ENCODE measurements at regions not wholly inside any gene's neighbourhood (a gene's known extent, or its start where the extent isn't known, plus 50 kb on each side); places are given as distances from the start of the nearest gene placed in this dataset.

- DNase-seq (ENCODE audit: low spot score) = no peak
Measured at GRCh38 chr7:67422601-67423000, 426.0 kb downstream of the TYW1 start.

GRCh38 chr7:67423065-67423464 is 426.4 kb downstream of the TYW1 start:
- no peak for DNase-seq (ENCODE audit: low spot score)

DNA sequence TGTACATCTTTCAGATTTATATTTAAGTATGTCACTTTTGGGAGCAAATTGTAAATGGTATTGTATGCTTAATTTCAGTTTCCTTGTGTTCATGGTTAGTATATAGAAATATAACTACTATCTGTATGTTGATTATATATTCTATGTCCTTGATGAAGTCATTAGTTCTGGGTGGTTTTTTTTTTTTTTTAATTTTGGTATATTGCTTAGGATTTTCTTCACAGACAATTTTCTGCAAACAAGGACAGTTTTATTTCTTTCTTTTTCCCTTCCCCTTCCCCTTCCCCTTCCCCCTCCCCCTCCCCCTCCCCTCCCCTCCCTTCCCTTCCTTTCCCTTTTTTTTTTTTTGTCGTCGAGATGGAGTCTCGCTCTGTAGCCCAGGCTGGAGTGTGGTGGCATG is 430.0 kb downstream of the TYW1 start:
- no peak for DNase-seq (ENCODE audit: low spot score)

DNA sequence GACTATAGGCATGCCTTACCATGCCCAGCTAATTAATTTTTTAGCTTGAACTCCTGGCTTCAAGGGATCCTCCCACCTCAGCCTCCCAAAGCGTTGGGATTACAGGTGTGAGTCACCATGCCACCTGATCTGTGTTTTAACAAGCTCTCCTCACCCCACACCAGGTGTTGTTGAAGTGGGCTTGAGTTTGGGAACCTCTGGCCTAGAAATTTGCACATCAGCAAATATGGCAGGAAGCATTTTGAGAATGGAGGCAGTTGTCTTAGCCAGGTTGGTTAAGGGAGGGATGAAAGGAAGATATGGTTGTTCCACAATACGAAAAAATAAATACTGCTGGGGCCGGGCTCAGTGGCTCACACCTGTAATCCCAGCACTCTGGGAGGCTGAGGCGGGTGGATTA is 433.1 kb downstream of the TYW1 start:
- DNase-seq (ENCODE audit: low spot score) = no peak

DNA sequence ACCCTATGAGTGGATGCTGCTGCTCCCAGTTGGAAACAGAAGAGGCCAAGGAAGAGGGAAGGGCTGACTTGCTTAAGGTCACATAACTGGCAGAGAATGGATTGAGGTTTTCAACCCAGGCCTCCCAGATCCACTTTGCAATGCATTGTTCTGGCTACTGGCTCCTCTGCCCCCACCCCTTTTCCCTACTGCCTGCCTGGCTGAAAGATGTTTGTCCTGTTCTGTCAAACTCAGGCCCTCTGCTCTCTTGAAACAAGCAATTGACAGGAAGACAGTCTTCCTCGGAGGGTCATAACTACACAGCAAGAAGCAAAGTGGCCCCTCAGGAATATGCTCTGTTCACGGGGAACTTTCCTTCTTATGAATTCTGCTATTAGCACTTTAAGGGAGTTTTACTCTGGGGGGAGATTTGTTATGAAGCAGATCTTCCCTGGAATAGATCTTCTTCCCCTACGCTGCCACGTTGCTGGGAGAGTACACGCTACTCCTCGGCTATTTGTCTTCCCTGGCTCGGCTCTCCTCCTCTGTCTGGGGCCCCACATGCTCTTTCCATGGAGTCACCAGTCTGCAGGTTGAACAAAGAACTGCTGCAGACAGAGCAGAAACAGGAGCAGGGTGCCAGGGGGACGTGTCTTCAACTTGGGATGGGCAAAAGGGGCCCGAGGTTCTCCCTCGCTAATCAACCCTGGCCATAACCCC is 436.1 kb downstream of the TYW1 start:
- DNase-seq (ENCODE audit: low spot score) = no peak

GRCh38 chr7:67435894-67436535 is 439.4 kb downstream of the TYW1 start:
- no peak for DNase-seq (ENCODE audit: low spot score)

DNA sequence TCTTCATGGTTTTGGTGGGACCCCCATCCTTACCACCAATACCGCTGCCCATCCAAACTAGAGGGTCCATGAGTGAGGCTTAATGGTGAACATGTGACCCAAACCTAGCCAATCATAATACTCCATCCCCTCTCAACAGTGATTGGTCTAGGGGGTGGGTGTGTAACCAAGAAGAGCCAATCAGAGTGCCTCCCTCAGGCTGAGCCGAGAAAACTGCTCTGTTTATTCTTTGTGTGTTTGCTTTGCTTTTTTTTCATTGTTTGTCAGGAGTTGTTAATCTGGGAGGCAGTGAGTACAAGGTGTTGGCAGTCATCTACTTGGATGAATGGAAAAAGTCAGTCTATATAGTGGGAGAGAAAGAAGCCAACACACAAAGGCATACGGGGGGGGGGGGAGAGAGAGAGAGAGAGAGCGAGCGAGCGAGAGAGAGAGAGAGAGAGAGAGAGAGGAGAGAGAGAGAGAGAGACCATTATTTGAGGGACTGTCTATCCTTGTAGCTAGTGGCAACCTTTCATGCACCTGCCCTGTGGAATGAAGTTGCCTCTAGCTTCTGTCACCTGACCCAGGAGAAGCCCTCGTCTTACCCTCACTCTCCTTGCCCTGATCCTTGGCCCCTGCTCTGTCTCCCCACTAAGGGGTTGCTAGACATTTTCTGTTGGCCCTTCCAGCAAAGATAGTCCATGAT is 441.7 kb downstream of the TYW1 start:
- DNase-seq (ENCODE audit: low spot score) = no peak

DNA sequence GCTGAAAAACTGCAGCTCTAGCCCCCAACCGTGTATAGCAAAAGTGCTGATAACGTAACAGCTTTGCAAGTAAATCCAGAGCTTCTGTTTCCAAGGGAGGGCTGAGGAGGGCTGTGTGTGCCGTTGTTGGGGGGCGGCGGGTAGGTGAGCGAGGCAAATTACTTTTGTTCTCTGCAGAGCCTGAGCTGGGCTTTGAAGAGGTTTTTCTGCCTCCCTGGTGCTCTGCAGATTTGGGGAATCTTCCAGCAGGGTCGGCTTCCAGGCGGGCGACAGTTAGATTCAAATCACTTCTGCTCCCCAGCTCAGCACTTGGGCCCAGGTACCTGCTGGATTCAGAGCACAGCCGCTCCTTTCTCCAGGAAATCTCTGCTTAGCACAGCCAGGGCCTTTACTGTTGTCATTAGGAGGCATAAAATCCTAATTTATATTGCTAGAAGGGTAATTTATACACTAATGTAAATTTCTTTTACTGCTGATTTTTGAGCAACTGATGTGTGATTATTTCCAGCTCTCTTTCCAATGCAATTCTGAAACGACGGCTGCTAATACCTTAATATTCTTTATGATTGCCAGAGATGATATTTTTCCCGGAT is 442.4 kb downstream of the TYW1 start:
- no peak for DNase-seq (ENCODE audit: low spot score)

DNA sequence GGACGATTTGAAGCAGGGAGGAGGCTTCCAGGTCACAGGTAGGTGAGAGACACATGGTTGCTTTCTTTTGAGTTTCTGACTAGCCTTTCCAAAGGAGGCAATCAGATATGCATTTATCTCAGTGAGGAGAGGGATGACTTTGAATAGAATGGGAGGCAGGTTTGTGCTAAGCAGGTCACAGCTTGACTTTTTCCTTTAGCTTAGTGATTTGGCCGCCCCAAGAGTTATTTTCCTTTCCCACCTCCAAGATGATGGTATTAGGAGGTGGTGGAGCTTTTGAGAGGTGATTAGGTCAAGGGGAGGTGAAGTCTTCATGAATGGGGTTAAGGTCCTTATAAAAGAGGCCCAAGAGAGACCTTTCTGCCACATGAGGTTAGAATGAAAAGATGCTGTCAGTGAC is 443.7 kb downstream of the TYW1 start:
- no peak for DNase-seq (ENCODE audit: low spot score)

- DNase-seq (ENCODE audit: low spot score) = no peak
Measured at GRCh38 chr7:67445728-67446127, 449.1 kb downstream of the TYW1 start.

GRCh38 chr7:67447297-67447696 is 450.7 kb downstream of the TYW1 start:
- DNase-seq (ENCODE audit: low spot score) = no peak

- DNase-seq (ENCODE audit: low spot score) = no peak
Measured at GRCh38 chr7:67448271-67448670, 451.6 kb downstream of the TYW1 start.

DNA sequence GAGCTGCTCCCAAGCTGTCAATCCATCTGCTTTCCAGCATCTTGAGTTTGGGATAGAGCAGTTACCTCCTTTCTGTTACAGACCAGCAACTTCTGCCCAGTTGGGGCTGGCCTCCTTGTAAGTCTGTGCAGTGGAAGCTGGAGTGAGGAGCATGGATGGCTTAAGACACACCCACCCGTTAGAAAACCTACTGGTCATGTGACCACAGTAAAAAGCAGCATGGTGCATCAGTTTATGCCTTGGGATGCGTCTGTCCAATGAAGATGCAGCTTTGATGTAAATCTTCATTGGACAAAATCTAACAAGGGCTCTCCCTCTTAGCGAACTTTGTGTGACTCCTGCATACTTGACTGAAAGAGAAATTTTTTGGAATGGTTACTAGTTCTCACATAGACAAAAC is 453.5 kb downstream of the TYW1 start:
- DNase-seq (ENCODE audit: low spot score) = no peak

GRCh38 chr7:67451306-67451705 is 454.7 kb downstream of the TYW1 start:
- no peak for DNase-seq (ENCODE audit: low spot score)

DNA sequence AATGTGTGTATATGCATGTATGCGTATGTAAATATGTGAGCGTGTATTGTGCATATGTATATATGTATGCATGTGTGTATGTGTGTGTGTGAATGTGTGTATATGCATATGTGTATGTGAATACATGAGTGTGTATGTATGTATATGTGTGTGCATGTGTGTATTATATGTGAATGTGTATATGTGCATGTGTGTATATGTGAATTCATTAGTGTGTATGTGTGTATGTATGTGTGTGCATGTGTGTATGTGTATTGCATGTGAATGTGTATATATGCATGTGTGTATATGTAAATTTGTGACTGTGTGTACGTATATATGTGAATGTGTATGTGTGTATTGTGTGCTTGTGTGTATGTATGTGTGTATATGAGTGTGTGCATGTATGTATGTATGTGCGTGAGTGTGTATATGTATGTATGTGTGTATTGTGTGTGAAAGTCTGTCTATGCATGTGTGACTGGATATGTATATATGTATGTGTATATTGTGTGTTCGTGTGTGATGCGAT is 455.9 kb downstream of the TYW1 start:
- DNase-seq (ENCODE audit: low spot score) = no peak

DNA sequence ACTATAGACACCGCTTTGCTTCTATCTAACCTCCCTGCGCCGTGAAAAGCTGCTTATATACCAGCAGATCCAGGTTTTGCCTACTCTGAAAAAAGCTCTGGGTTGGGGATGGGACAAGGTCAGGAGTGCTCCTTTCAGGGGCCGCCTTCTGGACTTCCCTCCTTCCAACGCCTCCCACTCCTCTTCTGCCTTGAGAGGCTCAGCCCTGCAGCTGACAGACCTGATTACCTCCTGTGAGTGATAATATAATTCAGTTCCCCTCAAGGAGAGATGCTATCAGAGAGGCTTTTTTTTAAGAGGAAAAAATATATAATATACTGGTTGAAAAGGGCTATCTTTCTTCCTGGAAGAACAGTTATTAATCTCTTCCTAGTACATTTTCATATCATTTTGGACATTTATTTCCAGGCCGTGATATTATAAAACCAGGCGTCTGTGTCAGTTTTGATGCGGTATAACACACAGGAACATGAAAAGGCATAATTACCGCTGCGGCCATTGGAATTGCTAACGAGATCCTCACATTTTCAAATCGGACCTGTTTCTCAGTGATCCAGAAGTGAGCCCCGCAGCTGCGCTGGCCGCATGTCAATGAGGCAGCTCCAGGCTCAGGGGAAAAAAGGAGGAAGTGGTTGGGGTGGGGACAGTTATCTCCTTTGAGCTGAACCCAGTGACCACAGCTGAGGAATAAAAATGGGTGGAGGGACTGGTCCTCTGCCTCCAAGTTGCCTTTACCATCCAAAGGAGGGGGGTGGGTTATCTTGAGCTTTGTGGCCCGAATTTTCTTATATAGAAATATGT is 457.1 kb downstream of the TYW1 start:
- DNase-seq (ENCODE audit: low spot score) = no peak

GRCh38 chr7:67455508-67455907 is 458.9 kb downstream of the TYW1 start:
- DNase-seq (ENCODE audit: low spot score) = no peak

DNA sequence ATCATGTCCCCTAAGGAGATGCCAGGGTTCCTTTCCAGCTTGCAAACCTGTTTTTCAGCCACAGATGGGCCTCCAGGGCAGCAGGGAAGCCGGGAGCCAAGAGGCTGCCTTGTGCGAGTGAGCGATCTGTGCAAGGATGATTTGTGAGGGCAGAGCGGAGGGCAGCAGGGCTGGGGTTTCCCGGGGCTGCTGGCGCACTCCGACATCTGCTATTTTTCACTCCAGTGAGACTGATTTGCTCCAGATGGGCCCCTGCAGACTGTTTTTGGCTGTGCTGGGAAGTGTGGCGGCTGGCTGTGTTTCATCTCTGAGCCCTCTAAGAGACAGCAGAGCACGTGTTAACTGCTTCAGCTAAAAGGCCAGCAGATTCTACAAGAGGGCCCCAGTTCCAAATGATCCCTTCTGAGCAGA is 466.2 kb downstream of the TYW1 start:
- DNase-seq (ENCODE audit: low spot score) = no peak

GRCh38 chr7:67463316-67463715 is 466.7 kb downstream of the TYW1 start:
- DNase-seq (ENCODE audit: low spot score) = no peak

DNA sequence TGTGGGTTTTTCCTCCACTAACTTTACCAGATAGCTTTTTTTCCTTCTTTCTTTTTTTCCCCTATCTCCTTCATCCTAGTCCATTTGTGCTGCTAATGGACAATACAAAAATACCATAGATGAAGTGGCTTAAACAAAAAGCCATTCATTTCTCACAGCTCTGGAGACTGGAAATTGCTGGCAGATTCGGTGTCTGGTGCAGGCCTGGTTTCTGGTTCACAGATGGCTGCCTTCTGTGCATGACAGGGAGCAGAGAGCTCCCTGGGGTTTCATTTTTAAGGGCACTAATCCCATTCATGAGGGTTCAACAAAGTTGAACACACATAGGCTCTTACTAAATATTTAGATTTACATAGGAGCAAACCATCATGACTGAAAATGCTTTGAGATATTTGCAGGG is 467.4 kb downstream of the TYW1 start:
- DNase-seq (ENCODE audit: low spot score) = no peak

GRCh38 chr7:67466109-67466508 is 469.5 kb downstream of the TYW1 start:
- no peak for DNase-seq (ENCODE audit: low spot score)

- DNase-seq (ENCODE audit: low spot score) = no peak
Measured at GRCh38 chr7:67470256-67470751, 473.7 kb downstream of the TYW1 start.

Measured in germinal center (tissue), 1 donor.